HCT116 (cell line): ENCODE measurements at regions not wholly inside any gene's neighbourhood (a gene's known extent, or its start where the extent isn't known, plus 50 kb on each side); places are given as distances from the start of the nearest gene placed in this dataset.

Source experiments
- ATAC-seq: fragments of 200-7000 bp; cut with Tn5 transposase; 2 replicates; pipeline ENCODE4 v1.9.1; 2020; ENCODE audit warnings: mild to moderate bottlenecking, moderate library complexity
- BruUV-seq: library from RNA; stranded (reverse); fragments of 400-500 nt; replicated peaks from 2 replicates; lab custom pipeline; 2021; lab: Mats Ljungman, UMichigan
- CTCF ChIA-PET: fragments of 300-600 bp; sonication (Branson Sonifier 250); formaldehyde crosslinking; loops from one replicate; lab custom pipeline; 2021; ENCODE audit warnings: antibody characterized with exemption; lab: Charles Lee
- POLR2A ChIA-PET: fragments of 300-600, 350-600 bp; sonication (Branson Sonifier 250); formaldehyde crosslinking; loops from one replicate; lab custom pipeline; 2021; ENCODE audit warnings: antibody characterized with exemption; lab: Charles Lee
- RAD21 ChIA-PET, 2 experiments: fragments of 300-600 bp; sonication (Branson Sonifier 250); formaldehyde crosslinking; loops; one replicate each; lab custom pipeline; 2023; ENCODE audit warnings: low total read pairs in 2 of 2; ENCODE audit not compliant: uncharacterized antibody in 2 of 2, unreplicated experiment in 2 of 2, low non-redundant PET in 1 of 2; lab: Charles Lee
- DNase-seq: peaks from one replicate; pipeline ENCODE4 v3.0.0-alpha.2; 2010; ENCODE audit warnings: low read depth, low spot score
- H2AFZ ChIP-seq: fragments of 200-600 bp; shearing (Covaris generic), sonication (generic); 2 replicates; pipeline ENCODE4 v1.6.1; 2017; ENCODE audit warnings: low read depth, mixed run types, mixed read lengths, antibody characterized with exemption, low read length; ENCODE audit not compliant: poor library complexity, severe bottlenecking
- H3K27ac ChIP-seq: 2 replicates; pipeline ENCODE4 v1.5.1; 2012; ENCODE audit warnings: low read depth, low read length
- H3K27me3 ChIP-seq: fragments of 200-600 bp; sonication (generic); 2 replicates; pipeline ENCODE4 v1.6.1; 2016; ENCODE audit warnings: mixed run types, low read length, mixed read lengths; ENCODE audit not compliant: insufficient read depth
- H3K36me3 ChIP-seq, 2 experiments: fragments of 200-500 bp in 1 of 2; fragments of 200-600 bp in 1 of 2; sonication (Bioruptor generic) in 1 of 2; sonication (generic) in 1 of 2; 2 replicates each; pipeline versions ENCODE4 v1.5.1 to v1.6.1; 2014 to 2016; ENCODE audit warnings: low read length in 2 of 2, inconsistent platforms in 1 of 2, mixed read lengths in 1 of 2, mixed run types in 1 of 2; ENCODE audit not compliant: insufficient read depth in 2 of 2, control insufficient read depth in 1 of 2
- H3K4me1 ChIP-seq, 2 experiments: fragments of 200-600 bp in 1 of 2; sonication (generic) in 1 of 2; 2 replicates each; pipeline versions ENCODE4 v1.5.1 to v1.6.1; 2012 to 2017; ENCODE audit warnings: low read length in 2 of 2, inconsistent platforms in 1 of 2, mild to moderate bottlenecking in 1 of 2, mixed read lengths in 1 of 2, mixed run types in 1 of 2, moderate library complexity in 1 of 2; ENCODE audit not compliant: insufficient read depth in 2 of 2, control insufficient read depth in 1 of 2
- H3K4me2 ChIP-seq: fragments of 200-600 bp; sonication (generic); 2 replicates; pipeline ENCODE4 v1.6.1; 2017; ENCODE audit warnings: mixed run types, low read length, mixed read lengths
- H3K4me3 ChIP-seq, 2 experiments: fragments of 200-600 bp in 1 of 2; sonication (generic) in 1 of 2; replicated peaks in 1 of 2; 2 replicates each; pipeline ENCODE4 v1.5.1; 2011 to 2016; ENCODE audit warnings: low read length in 2 of 2, control low read depth in 1 of 2, low read depth in 1 of 2, mild to moderate bottlenecking in 1 of 2, mixed read lengths in 1 of 2, mixed run types in 1 of 2
- H3K79me2 ChIP-seq: fragments of 200-600 bp; sonication (generic); 2 replicates; pipeline ENCODE4 v1.6.1; 2017; ENCODE audit warnings: mild to moderate bottlenecking, mixed run types, low read length, moderate library complexity, mixed read lengths; ENCODE audit not compliant: insufficient read depth
- H3K9ac ChIP-seq: fragments of 200-600 bp; sonication (generic); 2 replicates; pipeline ENCODE4 v1.6.1; 2016; ENCODE audit warnings: low read length, mixed read lengths
- H3K9me2 ChIP-seq: fragments of 200-600 bp; sonication (generic), shearing (Covaris generic); 2 replicates; pipeline ENCODE4 v1.6.1; 2017; ENCODE audit warnings: mixed run types, mild to moderate bottlenecking, moderate library complexity; ENCODE audit not compliant: insufficient read depth
- H3K9me3 ChIP-seq, 2 experiments: fragments of 200-500 bp in 1 of 2; fragments of 200-600 bp in 1 of 2; sonication (Bioruptor generic) in 1 of 2; sonication (generic) in 1 of 2; 2 replicates each; pipeline ENCODE4 v1.6.1; 2014 to 2017; ENCODE audit warnings: low read length in 2 of 2, mixed read lengths in 2 of 2, inconsistent platforms in 1 of 2, low read depth in 1 of 2, mild to moderate bottlenecking in 1 of 2, mixed run types in 1 of 2, moderate library complexity in 1 of 2; ENCODE audit not compliant: control insufficient read depth in 1 of 2, insufficient read depth in 1 of 2
- H4K20me1 ChIP-seq: fragments of 200-600 bp; sonication (generic), shearing (Covaris generic); 2 replicates; pipeline ENCODE4 v1.6.1; 2017; ENCODE audit warnings: mixed run types, mild to moderate bottlenecking, moderate library complexity; ENCODE audit not compliant: insufficient read depth
- ATF3 ChIP-seq: IDR thresholded peaks from 2 replicates; pipeline ENCODE4 v1.6.1; 2012
- CBX3 ChIP-seq: IDR thresholded peaks from 2 replicates; pipeline ENCODE4 v1.6.1; 2012; ENCODE audit warnings: low read depth
- CEBPB ChIP-seq: IDR thresholded peaks from 2 replicates; pipeline ENCODE4 v1.6.1; 2012; ENCODE audit warnings: low read depth
- CTCF ChIP-seq, 3 experiments: fragments of 200-600 bp in 1 of 3; sonication (generic) in 1 of 3; IDR thresholded peaks in 2 of 3; conservative IDR thresholded peaks in 1 of 3; 2 replicates each; pipeline ENCODE4 v1.5.1; 2012 to 2017; ENCODE audit warnings: low read depth in 2 of 3, low read length in 2 of 3, antibody characterized with exemption in 1 of 3, borderline replicate concordance in 1 of 3, control low read depth in 1 of 3, mild to moderate bottlenecking in 1 of 3, mixed read lengths in 1 of 3, mixed run types in 1 of 3, moderate library complexity in 1 of 3; ENCODE audit not compliant: insufficient read depth in 1 of 3
- EZH2phosphoT487 ChIP-seq: fragments of 200-600 bp; IDR thresholded peaks from 2 replicates; pipeline ENCODE4 v1.6.1; 2018; ENCODE audit warnings: antibody characterized with exemption, borderline replicate concordance
- JUND ChIP-seq: IDR thresholded peaks from 2 replicates; pipeline ENCODE4 v1.6.1; 2012
- POLR2A ChIP-seq: IDR thresholded peaks from 2 replicates; pipeline ENCODE4 v1.7.0; 2011; ENCODE audit warnings: borderline replicate concordance; ENCODE audit not compliant: insufficient read depth, insufficient read length; ENCODE audit errors: extremely low read depth
- POLR2AphosphoS5 ChIP-seq: IDR thresholded peaks from 2 replicates; pipeline ENCODE4 v1.6.1; 2011; ENCODE audit warnings: mild to moderate bottlenecking, low read depth, low read length, moderate library complexity
- RAD21 ChIP-seq: IDR thresholded peaks from 2 replicates; pipeline ENCODE4 v1.6.1; 2012; ENCODE audit warnings: low read depth, mild to moderate bottlenecking
- SIN3A ChIP-seq: IDR thresholded peaks from 2 replicates; pipeline ENCODE4 v1.6.1; 2012; ENCODE audit warnings: low read depth
- SP1 ChIP-seq: IDR thresholded peaks from 2 replicates; pipeline ENCODE4 v1.6.1; 2012; ENCODE audit warnings: low read depth
- TCF7L2 ChIP-seq: IDR thresholded peaks from 2 replicates; pipeline ENCODE4 v1.7.0; 2011; ENCODE audit warnings: borderline replicate concordance, inconsistent platforms; ENCODE audit not compliant: insufficient read depth, insufficient read length; ENCODE audit errors: extremely low read depth
- ZFX ChIP-seq: fragments of 450-650 bp; IDR thresholded peaks from 2 replicates; pipeline ENCODE4 v1.6.1; 2017
- ZNF274 ChIP-seq: fragments of 200-500 bp; sonication (Bioruptor generic); IDR thresholded peaks from 2 replicates; pipeline ENCODE4 v1.6.1; 2014; ENCODE audit warnings: mild to moderate bottlenecking, low read depth, low read length, inconsistent platforms
- intact Hi-C: fragments of 100-400 bp; cut with micrococcal nuclease; formaldehyde crosslinking; loops from 2 replicates; pipeline ENCODE4 v1.10.0; 2022

- no peak for DNase-seq
- no peak for TF ChIP-seq SIN3A
- no peak for TF ChIP-seq CTCF (IDR thresholded peaks at IDR 0.05 in 2 of 3, conservative IDR thresholded peaks at IDR 0.05 in 1 of 3; ENCODE audit: borderline replicate concordance in 1 of 3, insufficient read depth in 1 of 3, low read depth in 2 of 3, low read length in 2 of 3)
- no peak overlapping the region for H3K9ac ChIP-seq
- H3K4me2 ChIP-seq: no peak overlapping the region
- no peaks in the 10 kb centered on the region for H4K20me1 ChIP-seq
- no peaks in the 10 kb centered on the region for H3K27me3 ChIP-seq
- no peak for ATAC-seq
- H3K9me3 ChIP-seq: no peaks in the 10 kb centered on the region
- RAD21 ChIA-PET: no interaction called here
- no TSS peak for BruUV-seq
- H3K4me3 ChIP-seq: no peak overlapping the region
- CTCF ChIA-PET: no interaction called here
- intact Hi-C loops: no loop called here
- peaks cover 0 to 4% of the 10 kb centered on the region in 2 experiments; a peak in 1 of 4 replicates for H3K4me1 ChIP-seq
- no peak overlapping the region for H3K27ac ChIP-seq
- no peak overlapping the region for H2AFZ ChIP-seq
- no peaks in the 10 kb centered on the region for H3K36me3 ChIP-seq
- no peaks in the 10 kb centered on the region for H3K9me2 ChIP-seq
- no peaks in the 10 kb centered on the region for H3K79me2 ChIP-seq
- POLR2A ChIA-PET: no interaction called here
Observed at GRCh38 chr13:50643060-50643459, 200.4 kb downstream of the DLEU7 start.

GRCh38 chr13:50644081-50644871, 199.2 kb downstream of the DLEU7 start:
- peaks cover 0 to 4% of the 10 kb centered on the region in 2 experiments; a peak in 1 of 4 replicates for H3K4me1 ChIP-seq
- RAD21 ChIA-PET: no interaction called here
- no peaks in the 10 kb centered on the region for H3K27me3 ChIP-seq
- H3K36me3 ChIP-seq: no peaks in the 10 kb centered on the region
- no peak overlapping the region for H3K4me2 ChIP-seq
- ATAC-seq (no peak), DNase-seq (no peak)
- H3K79me2 ChIP-seq: no peaks in the 10 kb centered on the region
- intact Hi-C loops: no loop called here
- no peak overlapping the region for H3K9ac ChIP-seq
- no peak overlapping the region for H3K4me3 ChIP-seq
- CTCF ChIA-PET: no interaction called here
- H3K9me3 ChIP-seq: no peaks in the 10 kb centered on the region
- H4K20me1 ChIP-seq: no peaks in the 10 kb centered on the region
- H2AFZ ChIP-seq: no peak overlapping the region
- no peak overlapping the region for H3K27ac ChIP-seq
- POLR2A ChIA-PET: no interaction called here
- no peaks in the 10 kb centered on the region for H3K9me2 ChIP-seq
- BruUV-seq: no TSS peak
- TF ChIP-seq CTCF (IDR thresholded peaks at IDR 0.05 in 2 of 3, conservative IDR thresholded peaks at IDR 0.05 in 1 of 3; ENCODE audit: borderline replicate concordance in 1 of 3, insufficient read depth in 1 of 3, low read depth in 2 of 3, low read length in 2 of 3): no peak
- TF ChIP-seq SIN3A: no peak
- no peak for TF ChIP-seq SP1
- no peak for TF ChIP-seq JUND
- no peak for TF ChIP-seq ZFX
- TF ChIP-seq POLR2AphosphoS5: no peak
- TF ChIP-seq ZNF274: no peak
- no peak for TF ChIP-seq EZH2phosphoT487
- TF ChIP-seq POLR2A: no peak
- TF ChIP-seq CBX3: no peak
- TF ChIP-seq RAD21: no peak
- no peak for TF ChIP-seq ATF3
- TF ChIP-seq CEBPB: no peak
- no peak for TF ChIP-seq TCF7L2
